NK-92 treated with Interleukin-12 subunit alpha and Interleukin-12 subunit beta, amount 100 ng/mL, for 24 hours (cell line): ENCODE measurements at regions not wholly inside any gene's neighbourhood (a gene's known extent, or its start where the extent isn't known, plus 50 kb on each side); places are given as distances from the start of the nearest gene placed in this dataset.
"Not testable (repeated sequence)": the region's sequence is repeated elsewhere in the genome, so short reads cannot be mapped to it uniquely, and the experiment has no call there.

Experiments
- DNase-seq: peaks from one replicate; lab custom pipeline; 2025; lab: John Stamatoyannopoulos, UW

GRCh38 chr3:110393941-110394340 is 677.7 kb upstream of the NECTIN3 start:
- DNase-seq: no peak

GRCh38 chr3:110397115-110397514 is 674.5 kb upstream of the NECTIN3 start:
- DNase-seq: no peak

- no peak for DNase-seq
Measured at GRCh38 chr3:110400315-110400714, 671.3 kb upstream of the NECTIN3 start.

- DNase-seq: no peak
Measured at GRCh38 chr3:110405830-110406585, 665.6 kb upstream of the NECTIN3 start.

GRCh38 chr3:110413266-110413665 is 658.4 kb upstream of the NECTIN3 start:
- DNase-seq: no peak

GRCh38 chr3:110413807-110414748 is 657.5 kb upstream of the NECTIN3 start:
- DNase-seq: no peak

GRCh38 chr3:110414855-110415254 is 656.8 kb upstream of the NECTIN3 start:
- no peak for DNase-seq

- no peak for DNase-seq
Measured at GRCh38 chr3:110419096-110419495, 652.5 kb upstream of the NECTIN3 start.

GRCh38 chr3:110419601-110420000 is 652.0 kb upstream of the NECTIN3 start:
- no peak for DNase-seq

- no peak for DNase-seq
Measured at GRCh38 chr3:110420158-110420641, 651.4 kb upstream of the NECTIN3 start.

- no peak for DNase-seq
Measured at GRCh38 chr3:110423276-110423675, 648.3 kb upstream of the NECTIN3 start.

- DNase-seq: no peak
Measured at GRCh38 chr3:110430146-110430545, 641.5 kb upstream of the NECTIN3 start.

GRCh38 chr3:110436209-110436608 is 635.4 kb upstream of the NECTIN3 start:
- no peak for DNase-seq

GRCh38 chr3:110440066-110440653 is 631.5 kb upstream of the NECTIN3 start:
- DNase-seq: not testable (repeated sequence)

- DNase-seq: no peak
Measured at GRCh38 chr3:110454066-110454465, 617.5 kb upstream of the NECTIN3 start.

GRCh38 chr3:110456001-110456400 is 615.6 kb upstream of the NECTIN3 start:
- no peak for DNase-seq

- no peak for DNase-seq
Measured at GRCh38 chr3:110456438-110457138, 615.0 kb upstream of the NECTIN3 start.

- no peak for DNase-seq
Measured at GRCh38 chr3:110457508-110457907, 614.1 kb upstream of the NECTIN3 start.

- no peak for DNase-seq
Measured at GRCh38 chr3:110459021-110459420, 612.6 kb upstream of the NECTIN3 start.

- DNase-seq: no peak
Measured at GRCh38 chr3:110470310-110470709, 601.3 kb upstream of the NECTIN3 start.

- no peak for DNase-seq
Measured at GRCh38 chr3:110473405-110473804, 598.2 kb upstream of the NECTIN3 start.

GRCh38 chr3:110474397-110474796 is 597.2 kb upstream of the NECTIN3 start:
- DNase-seq: no peak
